ENCODE measurements at regions not wholly inside any gene's neighbourhood (a gene's known extent, or its start where the extent isn't known, plus 50 kb on each side); places are given as distances from the start of the nearest gene placed in this dataset.

GRCh38 chr1:218874313-218874712, 299.4 kb upstream of the LYPLAL1 start:
- H3K4me1 Mint-ChIP-seq, result peaks cover 1% of the 10 kb centered on the region
- H3K27ac Mint-ChIP-seq, result no peak overlapping the region
- DNase-seq, result no peak
- ChIA-PET CTCF (no interaction called here), POLR2A (no interaction called here)
- no peak overlapping the region for H3K4me3 Mint-ChIP-seq
- H3K9me3 Mint-ChIP-seq, result no peaks in the 10 kb centered on the region
- no peaks in the 10 kb centered on the region for H3K36me3 Mint-ChIP-seq (ENCODE audit: low read depth)
- no peaks in the 10 kb centered on the region for H3K27me3 Mint-ChIP-seq

- peaks cover 1% of the 10 kb centered on the region for H3K4me1 Mint-ChIP-seq
- H3K27ac Mint-ChIP-seq, result no peak overlapping the region
- no peaks in the 10 kb centered on the region for H3K36me3 Mint-ChIP-seq (ENCODE audit: low read depth)
- no peak for DNase-seq
- H3K9me3 Mint-ChIP-seq, result no peaks in the 10 kb centered on the region
- CTCF ChIA-PET, result no interaction called here
- POLR2A ChIA-PET, result no interaction called here
- no peak overlapping the region for H3K4me3 Mint-ChIP-seq
- H3K27me3 Mint-ChIP-seq, result no peaks in the 10 kb centered on the region
Measured at GRCh38 chr1:218874801-218875400, 298.8 kb upstream of the LYPLAL1 start.

GRCh38 chr1:218878369-218878768, 295.3 kb upstream of the LYPLAL1 start:
- POLR2A ChIA-PET, result no interaction called here

DNA sequence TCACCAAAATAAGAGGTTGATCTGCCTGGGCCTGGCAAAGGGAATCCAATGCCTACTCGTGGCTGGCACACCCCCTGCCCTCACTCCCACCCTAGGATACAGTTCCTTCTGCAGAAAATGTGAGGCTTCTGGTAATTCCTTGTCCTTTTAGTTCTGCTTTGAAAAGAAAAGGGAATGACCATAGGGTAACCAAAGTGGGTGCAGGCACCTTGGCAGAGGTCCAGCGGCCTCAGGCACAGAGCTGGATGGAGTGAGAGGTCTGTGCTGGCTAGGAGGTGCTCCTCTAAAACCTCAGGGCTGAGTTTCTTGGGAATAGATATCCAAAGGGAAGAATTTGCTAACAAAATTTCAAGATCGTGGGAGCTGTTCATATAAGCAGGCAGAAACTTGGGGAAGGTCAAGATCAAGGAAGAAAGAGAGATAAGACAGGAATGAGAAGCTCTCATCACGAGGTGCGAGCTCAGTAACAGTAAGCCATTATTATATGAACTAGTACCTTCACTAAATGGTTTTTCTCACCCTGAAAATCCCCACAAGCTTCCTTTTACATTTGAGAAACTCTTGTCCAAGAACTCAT, 293.1 kb upstream of the LYPLAL1 start:
- no peak overlapping the region for H3K27ac Mint-ChIP-seq
- no peaks in the 10 kb centered on the region for H3K4me1 Mint-ChIP-seq
- H3K4me3 Mint-ChIP-seq, result no peak overlapping the region
- DNase-seq, result no peak
- CTCF ChIA-PET, result no interaction called here
- H3K27me3 Mint-ChIP-seq, result no peaks in the 10 kb centered on the region
- no peaks in the 10 kb centered on the region for H3K36me3 Mint-ChIP-seq (ENCODE audit: low read depth)
- POLR2A ChIA-PET, result no interaction called here
- no peaks in the 10 kb centered on the region for H3K9me3 Mint-ChIP-seq

More at GRCh38 chr1:218878369-218878768, 295.3 kb upstream of the LYPLAL1 start:
- Mint-ChIP-seq H3K9me3 (no peaks in the 10 kb centered on the region), H3K27me3 (no peaks in the 10 kb centered on the region), H3K4me3 (no peak overlapping the region), H3K36me3 (ENCODE audit: low read depth) (no peaks in the 10 kb centered on the region), H3K4me1 (peaks cover 1% of the 10 kb centered on the region), H3K27ac (no peak overlapping the region)
- CTCF ChIA-PET, result interaction anchor here (0.6 kb wide), 1 partner anchor 1151 kb away, joined by 6 read pairs; no protein-coding TSS in a partner anchor
- no peak for DNase-seq

GRCh38 chr1:218882454-218882853, 291.2 kb upstream of the LYPLAL1 start:
- H3K27me3 Mint-ChIP-seq, result no peaks in the 10 kb centered on the region
- no peaks in the 10 kb centered on the region for H3K9me3 Mint-ChIP-seq
- CTCF ChIA-PET, result no interaction called here
- no peak for DNase-seq
- H3K36me3 Mint-ChIP-seq (ENCODE audit: low read depth), result no peaks in the 10 kb centered on the region
- H3K27ac Mint-ChIP-seq, result no peak overlapping the region
- no peak overlapping the region for H3K4me3 Mint-ChIP-seq
- H3K4me1 Mint-ChIP-seq, result no peaks in the 10 kb centered on the region
- POLR2A ChIA-PET, result no interaction called here

DNA sequence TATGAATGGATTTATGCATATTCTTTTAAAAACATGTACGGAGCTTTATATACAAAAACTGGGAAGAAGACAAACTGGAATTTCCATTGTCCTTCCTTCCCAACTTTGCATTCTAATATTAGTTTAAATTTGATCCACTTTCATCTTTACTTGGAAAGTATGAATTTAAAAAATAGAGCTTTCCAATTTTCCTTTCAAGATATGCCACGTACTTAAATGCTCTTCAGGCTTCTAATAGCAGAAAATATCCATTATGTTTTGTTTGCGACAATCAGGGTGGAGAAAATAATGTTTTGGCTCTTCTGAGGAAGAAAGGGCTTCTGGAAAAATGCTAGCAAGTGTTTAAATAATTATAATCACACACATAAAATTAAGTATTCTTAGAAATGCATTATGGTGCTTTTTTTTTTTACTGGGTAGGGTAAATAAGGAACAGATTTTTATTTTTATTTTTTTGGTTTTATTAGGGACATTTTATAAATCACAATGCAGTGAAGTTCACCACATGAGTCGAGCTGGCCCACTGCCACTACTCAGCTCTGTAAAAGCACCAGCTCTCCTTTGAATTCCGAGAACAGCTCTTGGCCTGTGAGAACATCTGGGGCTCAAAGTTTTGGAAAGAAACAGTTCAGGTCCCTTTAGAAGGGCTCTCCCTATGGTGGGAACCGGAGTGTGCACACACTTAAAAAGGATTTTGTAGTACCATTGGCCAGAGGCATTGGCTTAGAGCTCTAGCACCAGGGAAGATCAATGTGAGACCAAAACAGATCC, 287.4 kb upstream of the LYPLAL1 start:
- no peak for DNase-seq
- Mint-ChIP-seq H3K36me3 (ENCODE audit: low read depth) (no peaks in the 10 kb centered on the region), H3K4me3 (no peak overlapping the region), H3K27ac (no peak overlapping the region), H3K9me3 (no peaks in the 10 kb centered on the region), H3K27me3 (no peaks in the 10 kb centered on the region), H3K4me1 (no peaks in the 10 kb centered on the region)
- ChIA-PET CTCF (no interaction called here), POLR2A (no interaction called here)

- DNase-seq, result no peak
- no peaks in the 10 kb centered on the region for H3K4me1 Mint-ChIP-seq
- CTCF ChIA-PET, result no interaction called here
Measured at GRCh38 chr1:218887141-218887925, 286.3 kb upstream of the LYPLAL1 start.

GRCh38 chr1:218890451-218890850, 283.2 kb upstream of the LYPLAL1 start:
- POLR2A ChIA-PET, result no interaction called here
- Mint-ChIP-seq H3K27me3 (no peaks in the 10 kb centered on the region), H3K4me1 (no peaks in the 10 kb centered on the region), H3K36me3 (ENCODE audit: low read depth) (no peaks in the 10 kb centered on the region), H3K9me3 (no peaks in the 10 kb centered on the region), H3K27ac (no peak overlapping the region), H3K4me3 (no peak overlapping the region)
- CTCF ChIA-PET, result no interaction called here
- DNase-seq, result no peak

More at GRCh38 chr1:218887141-218887925, 286.3 kb upstream of the LYPLAL1 start:
- H3K36me3 Mint-ChIP-seq (ENCODE audit: low read depth), result no peaks in the 10 kb centered on the region
- H3K27ac Mint-ChIP-seq, result no peak overlapping the region
- H3K9me3 Mint-ChIP-seq, result no peaks in the 10 kb centered on the region
- POLR2A ChIA-PET, result no interaction called here
- H3K4me3 Mint-ChIP-seq, result no peak overlapping the region
- no peaks in the 10 kb centered on the region for H3K27me3 Mint-ChIP-seq

GRCh38 chr1:218891577-218891976, 282.1 kb upstream of the LYPLAL1 start:
- POLR2A ChIA-PET, result no interaction called here
- H3K27ac Mint-ChIP-seq, result no peak overlapping the region
- H3K27me3 Mint-ChIP-seq, result no peaks in the 10 kb centered on the region
- CTCF ChIA-PET, result no interaction called here
- no peaks in the 10 kb centered on the region for H3K4me1 Mint-ChIP-seq
- H3K4me3 Mint-ChIP-seq, result no peak overlapping the region
- no peaks in the 10 kb centered on the region for H3K36me3 Mint-ChIP-seq (ENCODE audit: low read depth)
- DNase-seq, result no peak
- no peaks in the 10 kb centered on the region for H3K9me3 Mint-ChIP-seq

DNA sequence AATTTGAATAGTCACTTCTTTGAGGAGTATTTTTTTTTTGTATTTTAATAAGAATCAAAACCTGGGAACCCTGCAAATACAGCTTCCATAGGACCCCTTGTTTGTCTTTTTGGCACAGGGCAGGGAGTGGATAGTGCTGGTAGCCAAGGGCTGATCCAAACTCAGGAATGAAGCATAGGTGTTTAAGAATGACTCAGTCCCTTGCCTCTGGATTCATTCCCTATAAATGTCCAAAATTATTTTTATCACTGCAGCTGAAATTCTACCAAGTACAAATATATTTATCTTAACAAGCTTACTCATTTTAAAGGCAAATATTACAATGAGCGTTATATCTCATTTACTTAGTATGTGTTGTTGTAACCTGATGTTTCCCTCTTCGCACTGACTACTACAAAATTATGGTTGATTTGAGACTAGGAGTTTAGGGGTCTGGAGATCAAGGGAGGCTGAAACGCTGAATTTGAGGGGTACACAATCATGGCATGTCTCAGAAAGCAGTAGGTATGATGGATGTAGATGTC, 278.6 kb upstream of the LYPLAL1 start:
- Mint-ChIP-seq H3K36me3 (ENCODE audit: low read depth) (no peaks in the 10 kb centered on the region), H3K9me3 (no peaks in the 10 kb centered on the region), H3K4me1 (no peaks in the 10 kb centered on the region), H3K27ac (no peak overlapping the region), H3K4me3 (no peak overlapping the region), H3K27me3 (no peaks in the 10 kb centered on the region)
- DNase-seq, result no peak
- POLR2A ChIA-PET, result no interaction called here
- CTCF ChIA-PET, result no interaction called here

GRCh38 chr1:218896202-218896601, 277.5 kb upstream of the LYPLAL1 start:
- Mint-ChIP-seq H3K4me3 (no peak overlapping the region), H3K4me1 (no peaks in the 10 kb centered on the region), H3K27ac (no peak overlapping the region), H3K9me3 (no peaks in the 10 kb centered on the region), H3K27me3 (no peaks in the 10 kb centered on the region), H3K36me3 (ENCODE audit: low read depth) (no peaks in the 10 kb centered on the region)
- POLR2A ChIA-PET, result no interaction called here
- CTCF ChIA-PET, result no interaction called here
- no peak for DNase-seq

GRCh38 chr1:218898921-218899320, 274.8 kb upstream of the LYPLAL1 start:
- Mint-ChIP-seq H3K36me3 (ENCODE audit: low read depth) (no peaks in the 10 kb centered on the region), H3K4me1 (no peaks in the 10 kb centered on the region), H3K4me3 (no peak overlapping the region), H3K27me3 (no peaks in the 10 kb centered on the region), H3K27ac (no peak overlapping the region), H3K9me3 (no peaks in the 10 kb centered on the region)
- CTCF ChIA-PET, result no interaction called here
- no peak for DNase-seq
- POLR2A ChIA-PET, result no interaction called here

- no peak for DNase-seq
- ChIA-PET POLR2A (no interaction called here), CTCF (no interaction called here)
- no peak overlapping the region for H3K4me3 Mint-ChIP-seq
- no peaks in the 10 kb centered on the region for H3K36me3 Mint-ChIP-seq (ENCODE audit: low read depth)
- no peak overlapping the region for H3K27ac Mint-ChIP-seq
- no peaks in the 10 kb centered on the region for H3K4me1 Mint-ChIP-seq
- no peaks in the 10 kb centered on the region for H3K27me3 Mint-ChIP-seq
- H3K9me3 Mint-ChIP-seq, result no peaks in the 10 kb centered on the region
Measured at GRCh38 chr1:218900615-218901014, 273.1 kb upstream of the LYPLAL1 start.
